ENCODE measurements at regions not wholly inside any gene's neighbourhood (a gene's known extent, or its start where the extent isn't known, plus 50 kb on each side); places are given as distances from the start of the nearest gene placed in this dataset.

- no peak for TF ChIP-seq POLR2AphosphoS5 (IDR thresholded peaks at IDR 0.05; ENCODE audit: low read depth, low read length)
- no peak for TF ChIP-seq POLR2A (IDR thresholded peaks at IDR 0.05; ENCODE audit: low read depth, low read length)
- no peak for TF ChIP-seq TAF1 (IDR thresholded peaks at IDR 0.05; ENCODE audit: borderline replicate concordance, low read depth, low read length)
Measured at GRCh38 chr3:188956839-188957489, 214.8 kb upstream of the TPRG1 start.

All from GM12892 (cell line).